CD4-positive, alpha-beta T cell (primary cell): ENCODE measurements at regions not wholly inside any gene's neighbourhood (a gene's known extent, or its start where the extent isn't known, plus 50 kb on each side); places are given as distances from the start of the nearest gene placed in this dataset.

ENCODE experiments used
- ATAC-seq: fragments of 200-7000 bp; cut with Tn5 transposase; one replicate; pipeline ENCODE4 v1.10.0; 2022; ENCODE audit warnings: mild to moderate bottlenecking; ENCODE audit not compliant: poor library complexity
- CTCF ChIA-PET: fragments of 350-600 bp; sonication (Branson Sonifier 250); formaldehyde crosslinking; loops from one replicate; lab custom pipeline; 2021; ENCODE audit warnings: antibody characterized with exemption, inconsistent platforms; lab: Charles Lee
- POLR2A ChIA-PET: fragments of 350-600 bp; sonication (Branson Sonifier 250); formaldehyde crosslinking; loops from one replicate; lab custom pipeline; 2021; ENCODE audit warnings: antibody characterized with exemption, inconsistent platforms; lab: Charles Lee
- DNase-seq, 14 experiments: peaks; one replicate each; pipeline ENCODE4 v3.0.0-alpha.2; 2013 to 2020; ENCODE audit warnings: mixed read lengths in 2 of 14
- H3K27ac ChIP-seq, 2 donors: one replicate each; pipeline versions ENCODE4 v1.5.1 to v1.7.0; 2013; ENCODE audit warnings: low read length in 2 of 2, low read depth in 1 of 2, mild to moderate bottlenecking in 1 of 2
- H3K27me3 ChIP-seq, 2 experiments: 1 replicate in 1 of 2; 2 replicates in 1 of 2; pipeline versions ENCODE4 v1.6.1 to v1.7.0; 2013; ENCODE audit warnings: low read length in 2 of 2, control low read depth in 1 of 2, mild to moderate bottlenecking in 1 of 2, moderate library complexity in 1 of 2; ENCODE audit not compliant: insufficient read depth in 2 of 2, control insufficient read depth in 1 of 2
- H3K36me3 ChIP-seq: one replicate; pipeline ENCODE4 v1.6.1; 2013; ENCODE audit warnings: low read length, control low read depth; ENCODE audit not compliant: insufficient read depth
- H3K4me1 ChIP-seq: one replicate; pipeline ENCODE4 v1.6.1; 2013; ENCODE audit warnings: low read length, control low read depth; ENCODE audit not compliant: insufficient read depth
- H3K4me3 ChIP-seq: one replicate; pipeline ENCODE4 v1.5.1; 2013; ENCODE audit warnings: mild to moderate bottlenecking, low read length, moderate library complexity
- H3K9me3 ChIP-seq, 2 experiments: 1 replicate in 1 of 2; 2 replicates in 1 of 2; pipeline versions ENCODE4 v1.6.1 to v1.7.0; 2013; ENCODE audit warnings: low read length in 2 of 2, mild to moderate bottlenecking in 2 of 2, control low read depth in 1 of 2, moderate library complexity in 1 of 2; ENCODE audit not compliant: control insufficient read depth in 1 of 2, insufficient read depth in 1 of 2
- H3K27ac Mint-ChIP-seq: one replicate; pipeline ENCODE4 v1.8.0; 2020; ENCODE audit warnings: mixed read lengths
- H3K27me3 Mint-ChIP-seq: one replicate; pipeline ENCODE4 v1.8.0; 2021; ENCODE audit warnings: mixed read lengths
- H3K36me3 Mint-ChIP-seq: one replicate; pipeline ENCODE4 v1.8.0; 2021; ENCODE audit warnings: low read depth, mixed read lengths
- H3K4me1 Mint-ChIP-seq: one replicate; pipeline ENCODE4 v1.8.0; 2021; ENCODE audit warnings: low read depth, mixed read lengths
- H3K4me3 Mint-ChIP-seq: one replicate; pipeline ENCODE4 v1.8.0; 2020; ENCODE audit warnings: mild to moderate bottlenecking, mixed read lengths
- H3K9me3 Mint-ChIP-seq: one replicate; pipeline ENCODE4 v1.8.0; 2020; ENCODE audit warnings: mixed read lengths
- intact Hi-C, 2 experiments: fragments of 100-400 bp; cut with DNase I in 1 of 2; cut with micrococcal nuclease in 1 of 2; formaldehyde crosslinking; loops; one replicate each; pipeline versions ENCODE4 v1.15.1 to v1.9.0; 2023 to 2025; cut with DNase I, micrococcal nuclease
- TF ChIP-seq, protein P1 (sequence below): fragments of 200-600 bp; IDR thresholded peaks from one replicate; pipeline ENCODE4 v1.8.0; 2022; ENCODE audit warnings: antibody characterized with exemption, mild to moderate bottlenecking

DNA sequence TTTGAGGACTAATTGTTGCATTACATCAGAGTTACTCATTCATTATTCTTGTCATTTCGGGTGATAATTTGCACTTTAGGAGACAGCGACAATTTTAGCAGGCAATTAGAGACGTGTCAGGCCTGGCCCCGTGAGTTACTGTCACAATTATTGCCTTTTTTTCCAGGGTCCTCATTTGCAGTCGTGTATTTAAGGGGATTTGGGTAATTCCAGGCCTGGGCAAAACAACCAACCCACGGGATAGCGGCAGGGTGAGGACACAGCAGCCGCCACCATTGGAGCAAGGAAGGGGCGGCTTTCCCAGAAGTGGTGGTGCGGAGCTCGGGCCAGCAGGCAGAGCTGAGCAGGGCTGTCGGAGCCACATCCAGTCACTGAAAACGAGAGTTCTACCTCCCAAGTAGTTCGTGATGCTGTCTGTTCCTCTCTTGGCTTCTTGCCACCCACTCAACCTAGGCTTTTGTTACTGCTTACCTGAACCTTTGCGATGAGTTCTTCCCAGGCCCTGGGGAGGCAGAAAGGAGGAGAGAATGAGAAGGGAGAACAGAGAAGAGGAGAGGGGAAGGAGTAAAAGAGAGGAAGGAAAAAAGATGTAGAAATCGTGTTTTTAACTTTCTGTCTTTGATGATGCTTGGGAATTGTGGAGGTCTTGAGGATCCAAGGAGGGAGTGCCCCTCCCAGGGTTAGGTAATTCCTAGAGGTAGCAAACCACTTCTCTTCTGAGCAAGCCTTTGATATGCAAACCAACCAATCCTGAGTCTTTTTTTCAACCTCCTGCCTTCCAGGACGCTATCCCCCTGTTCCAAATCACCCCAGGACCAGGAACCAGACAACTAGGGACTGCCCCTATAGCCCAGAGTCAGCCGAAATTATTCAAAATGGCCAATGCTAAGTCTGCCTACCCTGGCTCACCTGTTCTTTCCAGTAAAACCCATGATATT lies 236.1 kb downstream of the MIAT start:
- Histone ChIP-seq H3K9me3 (no peaks in the 10 kb centered on the region), H3K4me1 (no peaks in the 10 kb centered on the region), H3K27me3 (peaks cover 0 to 10% of the 10 kb centered on the region in 2 experiments), H3K27ac (no peak overlapping the region), H3K4me3 (no peak overlapping the region), H3K36me3 (no peaks in the 10 kb centered on the region)
- Mint-ChIP-seq H3K4me3 (no peak overlapping the region), H3K4me1 (no peaks in the 10 kb centered on the region), H3K27ac (no peak overlapping the region), H3K9me3 (peaks cover 3% of the 10 kb centered on the region), H3K36me3 (peaks cover 5% of the 10 kb centered on the region), H3K27me3 (peaks cover 32% of the 10 kb centered on the region)
- CTCF ChIA-PET: no interaction called here
- TF ChIP-seq, protein P1, sequence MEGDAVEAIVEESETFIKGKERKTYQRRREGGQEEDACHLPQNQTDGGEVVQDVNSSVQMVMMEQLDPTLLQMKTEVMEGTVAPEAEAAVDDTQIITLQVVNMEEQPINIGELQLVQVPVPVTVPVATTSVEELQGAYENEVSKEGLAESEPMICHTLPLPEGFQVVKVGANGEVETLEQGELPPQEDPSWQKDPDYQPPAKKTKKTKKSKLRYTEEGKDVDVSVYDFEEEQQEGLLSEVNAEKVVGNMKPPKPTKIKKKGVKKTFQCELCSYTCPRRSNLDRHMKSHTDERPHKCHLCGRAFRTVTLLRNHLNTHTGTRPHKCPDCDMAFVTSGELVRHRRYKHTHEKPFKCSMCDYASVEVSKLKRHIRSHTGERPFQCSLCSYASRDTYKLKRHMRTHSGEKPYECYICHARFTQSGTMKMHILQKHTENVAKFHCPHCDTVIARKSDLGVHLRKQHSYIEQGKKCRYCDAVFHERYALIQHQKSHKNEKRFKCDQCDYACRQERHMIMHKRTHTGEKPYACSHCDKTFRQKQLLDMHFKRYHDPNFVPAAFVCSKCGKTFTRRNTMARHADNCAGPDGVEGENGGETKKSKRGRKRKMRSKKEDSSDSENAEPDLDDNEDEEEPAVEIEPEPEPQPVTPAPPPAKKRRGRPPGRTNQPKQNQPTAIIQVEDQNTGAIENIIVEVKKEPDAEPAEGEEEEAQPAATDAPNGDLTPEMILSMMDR: no peak
- ATAC-seq (no peak), DNase-seq (no peak)
- POLR2A ChIA-PET: no interaction called here
- intact Hi-C loops: no loop called here

DNA sequence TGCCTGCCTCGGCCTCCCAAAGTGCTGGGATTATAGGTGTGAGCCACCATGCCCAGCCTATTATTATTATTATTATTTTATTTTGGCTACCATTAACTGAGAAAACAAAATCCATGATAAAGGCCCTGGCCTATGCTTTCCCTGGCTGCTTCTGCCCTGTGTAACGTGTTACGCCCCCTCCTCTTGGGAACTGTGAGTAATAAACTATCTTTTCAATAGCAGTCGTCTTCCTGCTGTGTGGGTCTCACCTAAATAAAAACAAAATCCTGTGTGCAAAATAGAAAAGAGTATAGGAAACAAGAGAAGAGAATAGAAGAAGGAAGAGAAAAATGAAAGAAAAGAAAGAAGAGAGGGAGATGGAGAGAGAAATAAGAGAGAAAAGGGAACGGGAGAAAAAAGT lies 237.0 kb downstream of the MIAT start:
- peaks cover 5% of the 10 kb centered on the region for H3K36me3 Mint-ChIP-seq
- no peak overlapping the region for H3K4me3 Mint-ChIP-seq
- Histone ChIP-seq H3K36me3 (no peaks in the 10 kb centered on the region), H3K4me3 (no peak overlapping the region), H3K4me1 (no peaks in the 10 kb centered on the region), H3K27me3 (peaks cover 6 to 16% of the 10 kb centered on the region in 2 experiments), H3K9me3 (no peaks in the 10 kb centered on the region), H3K27ac (no peak overlapping the region)
- ChIA-PET CTCF (no interaction called here), POLR2A (no interaction called here)
- ATAC-seq (no peak), DNase-seq (no peak)
- intact Hi-C loops: no loop called here
- H3K4me1 Mint-ChIP-seq: no peaks in the 10 kb centered on the region
- peaks cover 7% of the 10 kb centered on the region for H3K9me3 Mint-ChIP-seq
- H3K27me3 Mint-ChIP-seq: peaks cover 42% of the 10 kb centered on the region
- H3K27ac Mint-ChIP-seq: no peak overlapping the region
- TF ChIP-seq, protein P1: no peak

DNA sequence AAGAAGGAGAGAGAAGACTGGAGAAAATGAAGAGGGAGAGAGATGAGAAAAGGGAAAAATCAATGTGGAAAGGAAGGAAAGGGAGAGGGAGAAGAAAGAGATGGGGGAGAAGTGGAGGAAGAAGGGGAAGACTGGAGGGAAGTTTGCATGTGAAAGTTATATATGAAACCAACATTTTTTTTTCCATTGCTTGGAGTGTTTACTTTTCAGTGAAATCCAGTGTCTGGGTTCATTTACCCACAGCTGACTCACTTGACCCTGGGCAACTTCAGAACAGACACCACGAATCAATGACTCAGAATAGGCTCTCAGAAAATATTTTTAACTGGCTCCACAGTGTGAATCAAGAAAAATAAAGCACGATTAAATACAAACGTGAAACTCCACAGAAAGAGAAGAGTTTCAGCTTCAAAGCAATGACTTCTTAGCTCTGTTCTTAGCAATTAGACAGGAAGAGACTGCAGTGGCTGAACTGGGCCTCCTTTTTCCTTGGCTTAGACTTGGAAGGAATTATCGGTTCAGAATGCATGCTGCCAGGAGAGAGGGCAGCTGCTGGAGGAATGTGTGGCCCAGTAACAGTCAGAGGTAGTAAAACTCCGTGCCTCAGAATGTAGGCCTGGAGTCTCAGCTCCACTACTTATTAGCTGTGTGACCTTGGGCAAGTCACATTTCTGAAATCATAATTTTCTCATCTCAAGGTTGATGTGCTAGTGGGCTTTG lies 237.5 kb downstream of the MIAT start:
- ChIA-PET CTCF (no interaction called here), POLR2A (no interaction called here)
- no peak overlapping the region for H3K27ac Mint-ChIP-seq
- Histone ChIP-seq H3K9me3 (no peaks in the 10 kb centered on the region), H3K27me3 (peaks cover 8 to 19% of the 10 kb centered on the region in 2 experiments), H3K4me3 (no peak overlapping the region), H3K27ac (no peak overlapping the region), H3K4me1 (no peaks in the 10 kb centered on the region), H3K36me3 (no peaks in the 10 kb centered on the region)
- TF ChIP-seq, protein P1: no peak
- ATAC-seq (no peak), DNase-seq (no peak)
- H3K9me3 Mint-ChIP-seq: peaks cover 7% of the 10 kb centered on the region
- intact Hi-C loops: no loop called here
- H3K36me3 Mint-ChIP-seq: no peaks in the 10 kb centered on the region
- H3K27me3 Mint-ChIP-seq: peaks cover 45% of the 10 kb centered on the region
- H3K4me1 Mint-ChIP-seq: no peaks in the 10 kb centered on the region
- H3K4me3 Mint-ChIP-seq: no peak overlapping the region
